HG03457 (cell line): ENCODE measurements at regions not wholly inside any gene's neighbourhood (a gene's known extent, or its start where the extent isn't known, plus 50 kb on each side); places are given as distances from the start of the nearest gene placed in this dataset.
"Not testable (repeated sequence)": the region's sequence is repeated elsewhere in the genome, so short reads cannot be mapped to it uniquely, and the experiment has no call there.

ENCODE experiments used
- ATAC-seq: cut with Tn5 transposase; IDR thresholded peaks from one replicate; pipeline ENCODE4 v1.9.1; 2021; ENCODE audit warnings: moderate number of reproducible peaks; ENCODE audit not compliant: unreplicated experiment

DNA sequence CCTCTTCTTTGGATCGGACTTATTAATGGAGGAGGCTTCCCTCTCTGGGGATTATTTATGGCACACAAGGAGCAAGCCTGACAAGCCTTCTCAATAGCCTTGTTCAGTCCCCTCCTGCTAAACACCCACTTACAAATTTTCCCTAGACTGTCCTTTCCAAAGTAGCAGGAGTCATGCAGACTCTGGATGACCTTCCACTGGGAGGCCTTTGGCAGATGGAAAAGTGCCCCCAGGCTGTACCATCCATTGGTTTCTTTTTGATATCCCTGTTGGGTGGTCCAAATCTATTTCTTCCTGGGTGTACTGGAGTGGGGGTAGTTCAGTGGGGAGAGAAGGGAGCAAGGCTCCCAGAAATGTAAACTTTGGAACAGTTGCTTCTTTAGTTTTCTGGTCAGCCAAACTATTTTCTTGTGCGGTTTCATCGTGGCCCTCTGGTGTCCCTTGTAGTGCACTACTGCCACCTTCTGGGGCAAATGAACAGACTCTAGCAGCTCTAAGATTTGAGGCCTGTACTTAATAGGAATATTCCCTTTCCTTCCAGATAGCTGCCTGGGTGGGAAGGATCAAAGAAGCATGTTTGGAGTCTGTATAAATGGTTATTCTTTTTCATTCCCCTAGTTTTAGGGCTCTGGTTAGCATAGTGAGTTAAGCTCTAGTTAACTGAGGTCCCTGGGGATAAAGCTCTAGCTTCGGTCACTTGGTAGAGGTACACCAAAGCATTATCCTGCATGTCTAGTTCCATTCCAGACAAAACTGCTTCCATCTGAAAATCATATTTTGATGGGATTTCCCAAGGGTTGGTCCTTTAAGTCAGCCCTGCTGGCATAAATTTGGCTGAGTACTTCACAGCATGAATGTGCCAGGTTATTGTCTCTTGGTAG lies 409.5 kb downstream of the SLC6A15 start:
- no peak for ATAC-seq

DNA sequence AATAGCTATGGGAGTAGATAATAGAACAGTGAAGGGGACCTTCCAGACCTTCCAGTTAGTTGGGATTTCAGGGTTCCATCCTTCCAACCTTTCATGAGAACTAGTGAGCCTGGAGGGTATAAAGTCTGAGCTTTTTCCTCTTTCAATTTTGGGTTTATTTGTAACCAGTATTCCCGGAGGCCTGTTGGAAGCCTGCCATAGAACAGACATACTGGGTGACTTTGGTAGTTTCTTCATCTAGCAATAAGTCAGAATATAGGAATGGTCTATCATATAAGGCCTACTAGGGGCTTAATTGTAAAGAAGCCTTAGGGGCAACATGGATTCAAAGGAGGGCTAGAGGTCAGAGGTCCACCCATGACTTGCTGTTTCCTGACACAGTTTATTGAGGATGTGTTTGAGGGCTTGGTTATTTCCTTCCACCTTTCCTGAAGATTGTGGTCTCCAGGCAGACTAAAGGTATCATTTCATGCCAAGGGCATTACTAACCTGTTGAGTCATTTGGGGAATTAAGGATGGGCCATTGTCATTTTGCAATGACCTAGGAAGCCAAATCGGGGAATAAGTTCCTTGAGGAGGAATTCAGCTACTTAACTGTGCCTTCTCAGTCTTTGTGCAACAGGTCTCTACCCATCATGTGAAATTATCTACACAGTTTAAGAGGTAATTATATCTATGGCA lies 410.3 kb downstream of the SLC6A15 start:
- no peak for ATAC-seq

DNA sequence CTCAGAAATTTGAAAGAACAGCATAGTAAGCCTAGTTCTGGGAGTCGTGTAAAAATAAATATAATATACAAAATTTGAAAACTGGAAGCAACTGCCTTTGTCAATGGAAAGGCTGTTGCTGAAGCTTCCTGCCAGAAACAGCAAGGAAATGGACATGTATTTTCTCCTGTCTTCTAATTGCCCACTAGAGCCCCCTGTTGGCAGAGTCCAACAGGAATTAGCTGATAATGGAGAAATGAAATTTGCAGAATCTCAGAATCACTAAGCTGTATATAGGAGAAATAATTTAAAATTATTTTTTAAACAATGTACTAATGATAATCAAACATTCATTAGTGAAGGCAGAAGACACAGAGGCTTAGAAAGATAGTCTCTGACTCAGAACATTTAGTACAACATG lies 414.8 kb downstream of the SLC6A15 start:
- ATAC-seq: no peak

DNA sequence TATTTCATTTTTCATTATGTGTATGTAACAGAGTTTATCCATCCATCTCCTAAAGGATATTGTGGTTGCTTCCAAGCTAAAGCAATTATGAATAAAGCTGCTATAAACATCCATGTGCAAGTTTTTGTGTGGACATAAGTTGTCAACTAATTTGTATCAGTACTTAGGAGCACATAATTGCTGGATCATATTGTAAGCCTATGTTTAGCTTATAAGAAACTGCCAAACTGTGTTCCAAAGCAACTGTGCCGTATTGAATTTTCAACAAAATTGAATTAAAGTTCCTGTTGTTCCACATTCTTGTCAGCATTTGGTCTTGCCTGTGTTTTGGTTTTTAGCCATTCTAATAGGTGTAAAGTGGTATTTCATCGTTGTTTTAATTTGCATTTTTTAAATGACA lies 416.9 kb downstream of the SLC6A15 start:
- ATAC-seq: no peak

DNA sequence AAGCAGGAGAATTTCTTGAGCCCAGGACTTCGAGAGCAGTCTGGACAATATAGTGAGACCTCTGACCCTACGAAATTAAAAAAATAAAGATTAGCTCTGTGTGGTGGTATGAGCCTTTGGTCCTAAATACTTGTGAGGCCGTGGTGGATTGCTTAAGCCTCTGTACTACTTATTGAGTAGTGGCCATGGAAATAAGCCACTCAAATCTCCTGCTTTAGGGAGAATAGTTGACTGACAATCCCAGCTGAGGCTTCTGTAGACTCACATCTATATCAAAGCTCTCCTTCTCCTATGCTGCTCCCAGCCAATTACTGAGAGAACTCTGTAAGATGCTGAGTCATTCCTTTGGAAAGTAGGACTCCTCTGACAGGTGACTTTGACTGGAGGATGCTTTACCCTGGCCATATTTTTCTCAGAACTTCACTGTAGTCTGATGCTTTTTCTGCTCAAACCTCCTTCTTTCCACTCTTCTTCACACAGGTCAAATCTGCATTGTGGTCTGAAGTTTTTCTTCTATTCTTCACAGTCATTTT lies 420.2 kb downstream of the SLC6A15 start:
- no peak for ATAC-seq

DNA sequence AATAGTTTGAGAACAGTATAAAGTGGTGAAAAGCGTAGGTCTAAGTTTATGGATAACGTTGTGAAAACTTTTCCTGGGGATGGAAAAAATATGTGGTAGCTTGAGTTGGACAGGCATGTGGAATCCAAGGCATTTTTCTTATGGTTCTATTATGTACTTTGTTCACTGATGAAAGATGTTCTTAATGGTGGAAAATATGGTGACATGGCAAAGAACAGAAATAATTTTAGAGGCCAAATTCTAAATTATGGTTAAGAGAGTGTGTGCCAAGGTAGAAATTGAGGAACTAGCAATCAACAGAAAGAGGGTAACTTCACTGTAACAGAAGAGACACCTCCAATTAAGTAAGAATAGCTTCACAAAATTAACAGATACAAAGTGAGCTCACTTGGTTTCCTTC lies 427.8 kb downstream of the SLC6A15 start:
- no peak for ATAC-seq

DNA sequence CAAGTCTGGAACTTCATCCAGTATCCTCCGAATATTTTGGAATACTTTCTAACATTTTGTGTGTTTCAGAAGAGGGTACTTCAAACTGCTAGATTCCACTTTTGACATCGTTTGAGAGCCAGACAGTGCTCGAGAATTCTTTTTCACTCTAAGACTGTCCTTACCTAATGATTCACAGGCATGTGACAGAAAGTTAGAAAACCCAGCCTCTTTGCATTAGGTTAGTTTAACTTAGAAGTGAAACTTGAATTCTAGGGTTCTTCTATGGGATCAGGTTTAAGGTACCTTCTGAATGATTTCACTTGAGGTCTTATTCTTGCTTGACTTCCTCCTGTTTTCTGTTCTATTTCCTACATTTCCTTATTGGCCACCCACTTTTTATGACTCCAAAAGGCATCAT lies 431.8 kb downstream of the SLC6A15 start:
- ATAC-seq: no peak

DNA sequence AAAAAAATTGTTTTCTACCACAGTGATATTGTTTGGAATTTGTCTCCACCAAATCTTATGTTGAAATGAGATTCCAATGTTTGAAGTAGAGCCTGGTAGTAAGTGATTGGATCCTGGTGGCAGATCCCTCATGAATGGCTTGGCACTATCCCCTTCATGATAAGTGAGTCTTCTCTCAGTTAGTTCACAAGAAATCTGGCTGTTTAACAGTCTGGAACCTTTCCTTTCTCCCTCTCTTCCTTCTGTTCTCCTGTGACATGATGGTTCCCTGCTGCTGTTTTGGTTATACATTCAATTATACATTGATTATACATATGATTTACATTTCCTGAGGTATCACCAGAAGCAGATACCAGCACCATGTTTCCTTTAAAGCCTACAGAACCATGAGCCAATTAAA lies 442.2 kb downstream of the SLC6A15 start:
- no peak for ATAC-seq

DNA sequence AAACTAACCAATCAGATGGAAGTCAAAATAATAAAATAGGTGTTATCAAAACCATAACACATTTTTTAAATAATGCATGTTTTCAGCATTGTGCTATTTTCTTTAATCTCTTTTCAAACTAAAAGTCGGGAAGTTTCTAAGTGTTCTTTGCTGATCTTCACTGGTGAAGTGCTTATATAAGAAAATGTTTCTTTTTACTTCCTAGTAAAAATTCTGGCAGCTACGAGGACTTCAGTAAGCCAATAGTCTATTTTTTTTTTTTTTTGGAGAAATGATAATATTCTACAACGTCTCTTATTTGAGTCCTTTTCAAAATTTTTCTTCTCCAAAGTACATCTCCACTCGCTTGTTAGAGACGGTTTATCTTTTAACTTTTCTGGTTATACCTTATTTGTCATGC lies 448.0 kb downstream of the SLC6A15 start:
- no peak for ATAC-seq

DNA sequence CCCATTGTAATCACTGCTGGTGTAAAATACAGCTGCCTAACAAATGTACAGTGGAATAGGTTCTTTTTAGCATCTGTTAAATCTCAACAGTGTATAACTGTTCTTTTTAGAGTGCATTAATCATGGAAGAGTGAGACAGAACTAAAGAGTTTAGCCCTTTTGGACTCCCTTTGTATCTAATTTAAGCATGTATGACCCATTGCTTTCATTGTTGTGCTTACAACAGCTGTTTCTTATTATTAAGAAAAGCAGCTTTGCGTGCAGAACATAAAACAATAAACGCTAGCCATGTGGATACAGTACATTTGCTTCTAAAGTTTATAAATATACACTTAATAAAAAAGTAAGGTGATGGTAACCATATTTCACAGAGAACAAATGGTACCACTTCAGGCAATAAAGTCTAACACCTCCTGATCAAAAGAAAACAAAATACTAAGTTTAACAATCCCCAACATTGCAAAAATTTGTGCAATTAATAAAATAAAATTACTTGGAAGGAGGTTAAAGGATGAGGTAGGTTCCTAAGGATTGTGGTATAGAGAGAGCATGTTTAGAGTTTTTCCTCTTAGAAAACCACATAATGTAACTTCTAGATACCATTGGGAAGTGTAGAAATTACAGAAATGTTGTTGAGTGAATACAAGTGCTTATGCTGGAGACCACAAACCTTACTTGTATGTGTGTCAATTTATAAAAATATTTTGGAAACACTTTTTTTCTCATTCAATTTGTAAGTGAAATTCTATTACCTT lies 448.7 kb downstream of the SLC6A15 start:
- ATAC-seq: no peak

DNA sequence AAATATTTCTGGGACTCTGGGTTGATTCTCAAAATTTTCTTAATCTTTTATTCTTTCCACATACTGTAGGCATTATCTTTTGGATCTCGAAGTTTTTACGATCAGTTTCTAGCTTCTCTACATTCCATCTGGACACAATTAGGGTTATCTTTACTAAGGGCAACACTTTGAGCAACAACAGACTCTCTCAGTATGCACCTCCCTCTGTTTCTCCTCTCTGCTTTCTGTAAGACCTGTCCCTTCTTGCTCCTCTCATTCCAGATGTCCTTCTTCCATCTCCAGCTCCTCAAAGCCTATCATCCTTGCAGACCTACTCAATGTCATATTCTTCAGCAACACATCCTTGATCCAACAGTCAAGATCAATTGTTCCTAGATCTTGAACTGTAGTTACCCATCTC lies 457.0 kb downstream of the SLC6A15 start:
- no peak for ATAC-seq

DNA sequence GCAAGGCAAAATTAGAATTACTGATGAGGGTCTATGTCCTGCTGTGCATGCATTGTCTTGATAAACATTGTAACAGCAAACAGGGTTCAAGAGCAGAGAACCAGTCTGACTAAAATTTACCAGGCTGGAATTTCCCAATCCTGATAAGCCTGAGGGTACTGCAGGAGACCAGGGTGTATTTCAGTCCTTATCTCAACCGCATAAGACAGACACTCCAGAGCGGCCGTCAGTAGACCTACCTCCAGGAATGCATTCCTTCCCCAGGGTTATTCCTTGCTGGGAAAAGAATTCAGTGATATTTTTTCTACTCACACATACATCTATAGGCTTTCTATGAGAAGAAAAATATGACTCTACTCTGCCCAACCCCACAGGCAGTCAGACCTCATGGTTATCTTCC lies 466.1 kb downstream of the SLC6A15 start:
- not testable (repeated sequence) for ATAC-seq

DNA sequence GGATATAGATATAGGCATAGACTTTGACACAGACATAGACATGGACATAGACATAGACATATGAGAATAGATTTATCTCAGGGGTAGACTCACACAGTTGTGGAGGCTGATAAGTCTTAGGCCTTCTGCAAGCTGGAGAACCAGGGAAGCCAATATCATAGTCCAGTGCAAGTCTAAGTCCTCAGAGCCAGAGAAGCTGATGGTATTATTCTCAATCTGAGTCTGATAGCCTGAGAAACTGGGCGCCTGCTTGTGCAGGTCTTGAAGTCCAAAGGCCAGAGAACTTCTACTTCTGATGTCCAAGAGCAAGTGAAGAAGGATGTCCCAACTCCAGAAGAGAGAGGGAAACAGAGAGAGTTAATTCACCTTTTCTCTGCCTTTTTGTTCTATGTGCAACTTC lies 476.5 kb downstream of the SLC6A15 start:
- no peak for ATAC-seq

DNA sequence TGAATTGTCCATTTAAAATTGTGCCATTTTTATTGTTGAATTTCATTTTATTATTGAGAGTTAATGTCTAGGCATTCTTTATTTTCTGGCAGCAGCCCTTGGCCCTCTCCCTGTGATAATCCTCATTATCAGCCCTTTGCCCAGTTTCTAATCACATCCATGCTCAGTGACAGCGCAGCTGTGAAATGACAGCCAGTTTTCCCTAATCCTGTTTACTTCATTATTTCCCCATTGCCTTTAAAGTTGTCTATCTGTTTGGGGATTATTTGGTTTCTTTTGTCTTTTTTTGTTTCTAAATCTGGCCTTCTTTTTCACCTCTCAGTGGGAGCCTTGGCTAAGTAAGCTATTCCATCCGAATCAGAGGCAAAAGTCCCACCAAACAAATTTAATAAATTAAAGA lies 476.9 kb downstream of the SLC6A15 start:
- ATAC-seq: no peak

DNA sequence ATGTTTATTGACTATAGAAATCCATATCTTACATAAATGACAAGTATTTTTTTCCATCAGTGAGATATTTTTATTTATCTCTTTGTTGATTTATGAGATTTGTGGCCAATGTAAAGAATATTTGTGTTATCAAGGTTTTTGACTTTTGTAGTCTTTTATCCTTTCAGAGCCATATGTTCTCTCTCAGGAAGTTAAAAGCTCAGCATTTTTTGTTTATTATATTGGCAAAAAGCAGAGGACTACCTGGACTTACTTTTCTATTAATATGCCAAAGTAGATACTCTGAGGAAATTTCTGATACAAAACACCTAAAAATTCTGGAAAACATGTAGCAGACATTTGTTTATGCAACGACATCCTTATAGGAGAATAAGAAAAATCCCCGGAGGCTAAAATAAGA lies 490.3 kb downstream of the SLC6A15 start:
- no peak for ATAC-seq

DNA sequence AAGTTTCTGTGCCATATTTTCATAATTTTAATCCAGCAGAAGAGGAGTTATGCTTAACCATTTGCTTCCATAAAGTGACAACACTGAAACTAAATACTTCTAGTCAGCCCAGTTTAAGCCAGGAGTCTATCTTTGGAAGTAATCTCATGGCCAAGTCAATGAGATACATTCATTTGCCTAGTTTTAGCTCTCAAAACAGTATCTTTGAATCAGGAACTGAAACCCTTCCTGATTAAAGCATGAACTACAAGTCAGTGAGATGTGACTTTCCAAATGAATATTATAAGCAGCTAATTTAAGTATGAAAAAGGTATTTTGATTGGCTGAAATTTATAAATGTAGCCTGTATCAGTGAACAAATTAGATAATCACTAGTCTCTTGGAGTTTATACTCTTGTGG lies 491.5 kb downstream of the SLC6A15 start:
- ATAC-seq: no peak

DNA sequence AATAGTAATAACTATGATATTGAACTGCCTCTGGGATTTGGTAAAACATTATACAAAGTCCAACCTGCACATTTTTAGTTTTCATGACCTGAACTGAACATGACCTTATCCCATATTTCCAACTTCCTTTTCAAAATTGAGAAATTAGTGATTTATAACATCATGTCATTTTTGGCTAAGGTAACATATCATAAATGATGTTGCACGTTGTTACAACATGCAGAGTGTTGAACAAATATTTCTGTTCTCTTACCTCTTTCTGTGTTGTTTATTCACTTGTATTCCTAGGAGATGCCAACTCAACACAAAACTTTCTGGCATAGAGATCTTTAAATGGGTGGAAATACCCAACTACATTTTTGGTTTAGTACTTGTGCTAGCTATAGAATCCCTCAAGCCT lies 496.0 kb downstream of the SLC6A15 start:
- no peak for ATAC-seq

DNA sequence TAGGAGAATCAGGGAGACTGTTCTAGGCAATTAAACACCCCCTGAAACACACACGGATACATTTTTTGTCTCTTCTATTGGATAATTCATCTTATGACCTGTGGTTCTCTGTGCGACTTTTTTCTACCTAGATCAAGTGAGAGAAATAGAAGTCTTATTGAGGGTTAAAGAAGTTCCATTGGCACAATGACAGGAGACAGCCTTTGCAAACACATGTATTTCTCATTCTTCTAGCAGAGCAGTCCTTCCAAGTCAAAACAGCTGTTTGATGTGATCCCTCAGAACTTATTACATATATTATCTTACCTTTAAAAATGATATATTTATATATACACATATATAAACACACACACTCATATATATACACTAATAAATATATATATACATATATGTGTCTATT lies 496.7 kb downstream of the SLC6A15 start:
- ATAC-seq: no peak

DNA sequence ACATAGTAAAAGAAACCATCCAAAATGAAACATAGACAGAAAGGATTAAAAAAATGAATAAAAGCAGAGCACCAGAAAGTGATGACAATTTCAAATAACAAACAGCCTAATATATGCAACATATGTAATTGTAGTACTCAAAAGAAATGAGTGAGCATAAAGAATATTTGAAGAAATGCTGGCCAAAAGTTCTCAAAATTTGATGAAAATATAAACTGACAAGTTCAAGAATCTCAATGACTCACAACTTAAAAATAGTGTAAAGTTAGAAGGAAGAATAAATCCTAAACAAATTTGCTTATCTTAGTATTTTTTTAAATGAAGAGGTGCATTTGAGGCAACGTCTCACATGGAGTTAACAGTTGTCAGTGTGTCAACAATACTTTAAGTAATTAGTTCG lies 498.9 kb downstream of the SLC6A15 start:
- no peak for ATAC-seq

DNA sequence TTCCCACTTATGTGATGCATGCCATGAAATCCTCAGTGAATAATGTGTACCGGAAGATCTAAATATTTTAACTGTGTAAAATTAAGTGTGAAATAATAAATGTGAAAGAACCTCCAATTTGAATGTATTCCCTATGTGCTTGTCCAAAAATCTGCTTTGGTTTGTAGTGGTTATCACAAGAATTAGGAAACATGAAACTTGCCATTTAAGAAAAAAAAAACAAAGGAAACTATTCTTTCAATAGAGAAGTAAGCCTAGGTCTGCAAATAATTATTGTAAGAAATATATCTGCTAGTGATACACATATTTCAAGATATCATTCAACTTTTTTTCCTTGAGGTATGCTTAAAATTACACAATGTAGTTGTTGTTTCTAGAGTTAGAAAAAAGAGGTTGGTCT lies 500.4 kb downstream of the SLC6A15 start:
- no peak for ATAC-seq

DNA sequence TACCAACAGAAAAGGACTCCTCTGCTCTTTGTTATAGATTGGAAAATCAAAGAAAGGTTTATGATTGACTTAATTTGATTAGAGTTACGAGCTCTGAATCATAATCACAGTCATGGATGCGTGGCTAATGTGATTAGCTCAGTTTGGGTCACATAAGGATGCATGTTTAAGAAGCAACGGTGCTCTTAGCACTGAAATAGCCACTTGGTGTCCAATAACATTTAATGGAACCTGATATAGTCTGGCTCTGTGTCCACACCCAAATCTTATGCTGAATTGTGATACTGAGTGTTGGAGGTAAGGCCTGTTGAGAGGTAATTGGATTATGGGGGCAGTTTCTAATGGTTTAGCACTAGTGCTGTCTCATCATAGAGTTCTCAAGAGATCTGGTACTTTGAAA lies 501.6 kb downstream of the SLC6A15 start:
- ATAC-seq: no peak

DNA sequence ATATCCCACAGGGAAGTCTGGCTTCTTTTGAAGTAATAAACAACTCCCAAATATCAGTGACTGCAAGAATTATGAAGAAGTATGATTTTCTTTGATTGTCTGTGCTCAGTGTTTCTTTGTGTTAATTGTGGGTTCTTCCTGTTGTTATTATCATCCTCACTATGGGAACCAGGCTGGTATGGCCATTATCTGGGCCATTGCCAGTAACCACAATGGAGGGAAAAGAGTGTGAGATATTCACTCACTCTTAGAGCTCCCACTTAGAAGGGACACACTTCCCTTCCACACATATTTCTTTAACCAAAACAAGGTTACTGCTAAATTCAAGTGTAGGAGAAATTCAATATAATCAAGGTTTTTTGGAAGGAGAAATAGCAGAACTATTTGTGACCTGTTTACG lies 503.7 kb downstream of the SLC6A15 start:
- no peak for ATAC-seq
